Tibial nerve (tissue), 3 donors: ENCODE measurements at regions not wholly inside any gene's neighbourhood (a gene's known extent, or its start where the extent isn't known, plus 50 kb on each side); places are given as distances from the start of the nearest gene placed in this dataset.

Experiments used
- CTCF ChIP-seq, 5 experiments: fragments of 200-600 bp in 3 of 5; fragments of 450-650 bp in 2 of 5; sonication (generic) in 3 of 5; IDR thresholded peaks; one replicate each; pipeline ENCODE4 v1.5.1; 2016 to 2019; ENCODE audit warnings: antibody characterized with exemption in 5 of 5, mild to moderate bottlenecking in 3 of 5, moderate library complexity in 2 of 5
- POLR2A ChIP-seq, 2 donors: fragments of 450-650 bp; IDR thresholded peaks; one replicate each; pipeline ENCODE4 v1.6.1; 2017; ENCODE audit warnings: antibody characterized with exemption in 2 of 2, mild to moderate bottlenecking in 2 of 2, moderate library complexity in 2 of 2

GRCh38 chr16:58940609-58941008 is 206.5 kb upstream of the GOT2 start:
- no peak for TF ChIP-seq CTCF (IDR thresholded peaks at IDR 0.05)
- no peak for TF ChIP-seq POLR2A (IDR thresholded peaks at IDR 0.05)
